ENCODE measurements at regions not wholly inside any gene's neighbourhood (a gene's known extent, or its start where the extent isn't known, plus 50 kb on each side); places are given as distances from the start of the nearest gene placed in this dataset.
"Not testable (repeated sequence)": the region's sequence is repeated elsewhere in the genome, so short reads cannot be mapped to it uniquely, and the experiment has no call there.

GRCh38 chr2:116162395-116162794 lies 1652.1 kb upstream of the DDX18 start:
- in situ Hi-C loops (cut with MboI; ENCODE audit: low pct_unique_long_range_greater_than_20kb, low sequenced_read_pairs, unreplicated experiment) = no loop called here
- no peak for DNase-seq (ENCODE audit: low spot score)
- TF ChIP-seq CTCF (IDR thresholded peaks at IDR 0.05; ENCODE audit: extremely low read depth, insufficient read depth, missing control alignments) = no peak

GRCh38 chr2:116167107-116167506 lies 1647.4 kb upstream of the DDX18 start:
- DNase-seq (ENCODE audit: low spot score) = no peak
- TF ChIP-seq CTCF (IDR thresholded peaks at IDR 0.05; ENCODE audit: extremely low read depth, insufficient read depth, missing control alignments) = no peak
- in situ Hi-C loops (cut with MboI; ENCODE audit: low pct_unique_long_range_greater_than_20kb, low sequenced_read_pairs, unreplicated experiment) = no loop called here

GRCh38 chr2:116180072-116180471 lies 1634.4 kb upstream of the DDX18 start:
- no peak for TF ChIP-seq CTCF (IDR thresholded peaks at IDR 0.05; ENCODE audit: extremely low read depth, insufficient read depth, missing control alignments)
- DNase-seq (ENCODE audit: low spot score) = no peak
- in situ Hi-C loops (cut with MboI; ENCODE audit: low pct_unique_long_range_greater_than_20kb, low sequenced_read_pairs, unreplicated experiment) = no loop called here

- DNase-seq (ENCODE audit: low spot score); in situ Hi-C loops (cut with MboI; ENCODE audit: low pct_unique_long_range_greater_than_20kb, low sequenced_read_pairs, unreplicated experiment): not testable (repeated sequence)
Observed at GRCh38 chr2:116190684-116191083, 1623.8 kb upstream of the DDX18 start.

GRCh38 chr2:116200086-116200485 lies 1614.4 kb upstream of the DDX18 start:
- TF ChIP-seq CTCF (IDR thresholded peaks at IDR 0.05; ENCODE audit: extremely low read depth, insufficient read depth, missing control alignments) = no peak
- DNase-seq (ENCODE audit: low spot score) = no peak
- in situ Hi-C loops (cut with MboI; ENCODE audit: low pct_unique_long_range_greater_than_20kb, low sequenced_read_pairs, unreplicated experiment) = no loop called here

GRCh38 chr2:116211719-116212118 lies 1602.8 kb upstream of the DDX18 start:
- in situ Hi-C loops (cut with MboI; ENCODE audit: low pct_unique_long_range_greater_than_20kb, low sequenced_read_pairs, unreplicated experiment) = no loop called here
- no peak for TF ChIP-seq CTCF (IDR thresholded peaks at IDR 0.05; ENCODE audit: extremely low read depth, insufficient read depth, missing control alignments)
- DNase-seq (ENCODE audit: low spot score) = no peak

GRCh38 chr2:116222793-116223192 lies 1591.7 kb upstream of the DDX18 start:
- TF ChIP-seq CTCF (IDR thresholded peaks at IDR 0.05; ENCODE audit: extremely low read depth, insufficient read depth, missing control alignments) = no peak
- in situ Hi-C loops (cut with MboI; ENCODE audit: low pct_unique_long_range_greater_than_20kb, low sequenced_read_pairs, unreplicated experiment) = no loop called here
- DNase-seq (ENCODE audit: low spot score) = no peak
